Right lobe of liver (tissue), 6 donors: ENCODE measurements at regions not wholly inside any gene's neighbourhood (a gene's known extent, or its start where the extent isn't known, plus 50 kb on each side); places are given as distances from the start of the nearest gene placed in this dataset.

Experiments used
- ATAC-seq, 4 donors: fragments of 200-7000 bp; cut with Tn5 transposase; one replicate each; pipeline ENCODE4 v1.9.1; 2020; ENCODE audit warnings: mild to moderate bottlenecking in 4 of 4, moderate library complexity in 4 of 4
- DNase-seq, 3 donors: peaks; one replicate each; pipeline ENCODE4 v3.0.0-alpha.2; 2020
- H3K27ac ChIP-seq, 3 donors: fragments of 200-600 bp; one replicate each; pipeline ENCODE4 v1.8.0; 2022
- H3K27me3 ChIP-seq, 2 donors: fragments of 200-600 bp; one replicate each; pipeline ENCODE4 v1.8.0; 2022
- H3K36me3 ChIP-seq, 4 donors: fragments of 200-600 bp; sonication (generic) in 1 of 4; one replicate each; pipeline versions ENCODE4 v1.5.1 to v1.8.0; 2017 to 2022; ENCODE audit warnings: control low read depth in 1 of 4
- H3K4me1 ChIP-seq, 4 donors: fragments of 200-600 bp; sonication (generic) in 1 of 4; one replicate each; pipeline versions ENCODE4 v1.5.1 to v1.8.0; 2017 to 2022; ENCODE audit warnings: control low read depth in 1 of 4
- H3K4me3 ChIP-seq, 3 donors: fragments of 200-600 bp; one replicate each; pipeline ENCODE4 v1.8.0; 2022
- H3K9me3 ChIP-seq, 4 donors: fragments of 200-600 bp; sonication (generic) in 1 of 4; one replicate each; pipeline versions ENCODE4 v1.5.1 to v1.8.0; 2017 to 2022; ENCODE audit warnings: control low read depth in 1 of 4
- POLR2A ChIP-seq: fragments of 450-650 bp; IDR thresholded peaks from one replicate; pipeline ENCODE4 v1.6.1; 2017; ENCODE audit warnings: antibody characterized with exemption, mild to moderate bottlenecking
- WGBS: methylation state at CpG from one replicate; pipeline ENCODE4 v1.1.6; 2018; ENCODE audit warnings: low coverage, low lambda C conversion rate; ENCODE audit not compliant: insufficient coverage; ENCODE audit errors: missing lambda C conversion rate; 5-methylcytosine and 5-hydroxymethylcytosine counted together
- intact Hi-C, 2 donors: fragments of 100-400 bp; cut with DNase I; formaldehyde crosslinking; loops; one replicate each; pipeline versions ENCODE4 v1.11.2 to v1.14.1; 2022
- TF ChIP-seq, protein P1 (sequence below), 4 donors: fragments of 200-600 bp in 3 of 4; fragments of 450-650 bp in 1 of 4; IDR thresholded peaks; one replicate each; pipeline versions ENCODE4 v1.5.1 to v1.8.0; 2016 to 2022; ENCODE audit warnings: antibody characterized with exemption in 4 of 4, mild to moderate bottlenecking in 2 of 4
- donor health status: DM: no; HTN: yes; CAD: no.
- donor health status: DM: no; HTN: no; CAD: no.
- donor health status: DM: no; HTN: no; CAD: no.
- donor health status: DM: no; HTN: yes; CAD: no.
- donor health status: DM: no; HTN: yes; CAD: no.

DNA sequence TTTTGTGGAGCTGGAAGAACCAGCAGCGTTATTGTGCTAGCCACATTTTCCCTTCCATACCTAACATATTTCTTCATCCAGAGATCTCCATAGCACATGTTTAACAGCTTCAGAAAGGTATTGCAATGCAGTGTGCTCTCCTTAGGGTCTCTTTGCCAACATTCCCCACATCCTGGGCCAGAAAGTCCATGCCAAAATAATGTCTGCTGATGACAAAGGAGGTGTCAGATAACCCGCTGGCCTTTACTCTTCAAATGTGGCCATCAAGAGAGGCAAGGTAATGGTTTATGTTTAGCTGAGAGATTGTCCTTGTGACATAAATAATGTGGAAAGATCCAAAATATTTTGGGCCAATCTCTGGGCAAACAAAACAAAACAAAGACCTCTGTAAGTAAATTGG, 1027.7 kb downstream of the NLGN4Y start:
- Histone ChIP-seq H3K4me1 (no peaks in the 10 kb centered on the region), H3K9me3 (no peaks in the 10 kb centered on the region), H3K4me3 (no peak overlapping the region), H3K27ac (no peak overlapping the region), H3K36me3 (no peaks in the 10 kb centered on the region), H3K27me3 (no peaks in the 10 kb centered on the region)
- no peak for DNase-seq
- TF ChIP-seq, protein P1, sequence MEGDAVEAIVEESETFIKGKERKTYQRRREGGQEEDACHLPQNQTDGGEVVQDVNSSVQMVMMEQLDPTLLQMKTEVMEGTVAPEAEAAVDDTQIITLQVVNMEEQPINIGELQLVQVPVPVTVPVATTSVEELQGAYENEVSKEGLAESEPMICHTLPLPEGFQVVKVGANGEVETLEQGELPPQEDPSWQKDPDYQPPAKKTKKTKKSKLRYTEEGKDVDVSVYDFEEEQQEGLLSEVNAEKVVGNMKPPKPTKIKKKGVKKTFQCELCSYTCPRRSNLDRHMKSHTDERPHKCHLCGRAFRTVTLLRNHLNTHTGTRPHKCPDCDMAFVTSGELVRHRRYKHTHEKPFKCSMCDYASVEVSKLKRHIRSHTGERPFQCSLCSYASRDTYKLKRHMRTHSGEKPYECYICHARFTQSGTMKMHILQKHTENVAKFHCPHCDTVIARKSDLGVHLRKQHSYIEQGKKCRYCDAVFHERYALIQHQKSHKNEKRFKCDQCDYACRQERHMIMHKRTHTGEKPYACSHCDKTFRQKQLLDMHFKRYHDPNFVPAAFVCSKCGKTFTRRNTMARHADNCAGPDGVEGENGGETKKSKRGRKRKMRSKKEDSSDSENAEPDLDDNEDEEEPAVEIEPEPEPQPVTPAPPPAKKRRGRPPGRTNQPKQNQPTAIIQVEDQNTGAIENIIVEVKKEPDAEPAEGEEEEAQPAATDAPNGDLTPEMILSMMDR (IDR thresholded peaks at IDR 0.05): no peak
- TF ChIP-seq POLR2A: no peak
- no peak for ATAC-seq
- no CpG with 5 or more reads among the region's 2 CpGs for WGBS
- intact Hi-C loops: no loop called here

DNA sequence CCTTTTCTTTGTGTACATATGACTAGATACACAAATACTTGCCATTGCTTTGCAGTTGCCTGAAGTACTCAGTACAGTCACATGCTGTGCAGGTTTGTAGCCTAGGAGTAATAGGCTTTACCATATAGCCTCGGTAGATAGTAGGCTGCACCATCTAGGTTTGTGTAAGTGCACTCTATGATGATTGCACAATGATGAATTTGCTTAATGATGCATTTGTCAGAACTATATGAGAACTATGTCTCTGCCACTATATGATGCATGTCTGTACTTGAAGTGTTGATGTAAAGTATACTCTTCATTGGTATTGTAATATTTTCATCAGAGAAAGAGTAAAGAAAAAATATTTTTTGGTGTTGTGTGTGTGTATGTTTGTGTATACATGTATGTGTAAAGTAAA, 1030.7 kb downstream of the NLGN4Y start:
- no peak for ATAC-seq
- Histone ChIP-seq H3K27ac (no peak overlapping the region), H3K36me3 (no peaks in the 10 kb centered on the region), H3K4me1 (no peaks in the 10 kb centered on the region), H3K27me3 (no peaks in the 10 kb centered on the region), H3K4me3 (no peak overlapping the region), H3K9me3 (no peaks in the 10 kb centered on the region)
- no peak for TF ChIP-seq POLR2A
- TF ChIP-seq, protein P1 (IDR thresholded peaks at IDR 0.05): no peak
- DNase-seq: no peak
- no CpG with 5 or more reads among the region's 1 CpG for WGBS
- intact Hi-C loops: no loop called here

DNA sequence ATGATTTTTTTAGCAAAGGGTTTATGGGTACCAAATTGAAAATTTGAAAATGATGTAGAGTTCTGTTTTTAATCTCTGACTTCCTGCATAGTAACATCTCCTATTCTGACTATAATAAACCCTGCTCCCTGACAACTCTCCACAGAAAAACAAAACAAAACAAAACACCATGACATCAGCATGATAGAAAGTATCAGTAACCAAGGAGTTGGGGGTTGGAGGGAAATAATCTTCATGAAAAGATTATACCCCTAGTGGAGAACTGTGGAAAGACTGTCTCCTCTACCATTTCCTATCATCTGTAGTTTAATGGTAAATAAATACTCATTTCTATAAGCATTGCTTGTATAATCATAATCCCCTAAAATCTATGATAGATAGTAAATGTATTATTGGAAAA, 1034.8 kb downstream of the NLGN4Y start:
- DNase-seq (no peak), ATAC-seq (no peak)
- no peak for TF ChIP-seq POLR2A
- TF ChIP-seq, protein P1 (IDR thresholded peaks at IDR 0.05): no peak
- no peak overlapping the region for H3K27ac ChIP-seq
- no peaks in the 10 kb centered on the region for H3K27me3 ChIP-seq
- intact Hi-C loops: no loop called here
- H3K4me1 ChIP-seq: no peaks in the 10 kb centered on the region
- no peaks in the 10 kb centered on the region for H3K9me3 ChIP-seq
- no peaks in the 10 kb centered on the region for H3K36me3 ChIP-seq
- no peak overlapping the region for H3K4me3 ChIP-seq

DNA sequence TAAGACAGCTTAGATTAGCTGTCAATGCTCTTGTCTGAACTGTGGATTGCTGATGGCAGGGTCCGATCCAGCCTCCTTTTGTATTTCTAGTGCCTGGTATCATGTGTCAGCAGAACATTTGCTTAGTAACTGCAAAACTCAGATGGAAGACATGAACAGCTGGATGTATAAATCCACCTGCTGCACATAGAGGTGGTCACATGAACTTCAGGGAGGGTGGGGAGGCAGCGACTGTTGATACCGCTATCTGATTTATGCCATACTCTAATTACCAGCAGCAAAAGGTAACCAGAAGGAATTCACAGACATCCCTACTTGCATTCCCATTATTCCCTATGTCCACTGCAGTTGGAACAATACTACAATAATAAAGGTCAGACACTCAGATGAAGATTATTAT, 1036.5 kb downstream of the NLGN4Y start:
- Histone ChIP-seq H3K27ac (no peak overlapping the region), H3K27me3 (no peaks in the 10 kb centered on the region), H3K4me1 (no peaks in the 10 kb centered on the region), H3K4me3 (no peak overlapping the region), H3K9me3 (no peaks in the 10 kb centered on the region), H3K36me3 (no peaks in the 10 kb centered on the region)
- TF ChIP-seq POLR2A: no peak
- TF ChIP-seq, protein P1 (IDR thresholded peaks at IDR 0.05): no peak
- intact Hi-C loops: no loop called here
- ATAC-seq (no peak), DNase-seq (no peak)
- WGBS: no CpG with 5 or more reads among the region's 3 CpGs
